Gastrocnemius medialis (tissue), 4 donors: ENCODE measurements at regions not wholly inside any gene's neighbourhood (a gene's known extent, or its start where the extent isn't known, plus 50 kb on each side); places are given as distances from the start of the nearest gene placed in this dataset.

Source experiments
- ATAC-seq, 2 donors: fragments of 150-250 bp; one replicate each; pipeline ENCODE4 v1.9.1; 2016
- DNase-seq, 2 donors: peaks; one replicate each; pipeline ENCODE4 v3.0.0-alpha.2; 2019
- H3K27ac ChIP-seq, 4 donors: fragments of 200-600 bp; sonication (generic); 1 replicate in 1 of 4; 2 replicates in 3 of 4; pipeline ENCODE4 v1.5.1; 2016 to 2018; ENCODE audit warnings: mild to moderate bottlenecking in 2 of 4, moderate library complexity in 1 of 4
- H3K27me3 ChIP-seq, 3 donors: fragments of 200-600 bp; sonication (generic) in 2 of 3; 1 replicate in 1 of 3; 2 replicates in 2 of 3; pipeline versions ENCODE4 v1.5.1 to v1.6.0; 2016 to 2019; ENCODE audit warnings: mild to moderate bottlenecking in 1 of 3, moderate library complexity in 1 of 3
- H3K36me3 ChIP-seq, 2 donors: fragments of 200-600 bp; sonication (generic) in 1 of 2; one replicate each; pipeline ENCODE4 v1.5.1; 2017 to 2018
- H3K4me1 ChIP-seq, 2 donors: fragments of 200-600 bp; sonication (generic) in 1 of 2; one replicate each; pipeline ENCODE4 v1.5.1; 2016 to 2017; ENCODE audit warnings: mild to moderate bottlenecking in 2 of 2
- H3K4me3 ChIP-seq, 4 donors: fragments of 200-600 bp; sonication (generic) in 3 of 4; 1 replicate in 1 of 4; 2 replicates in 3 of 4; pipeline ENCODE4 v1.5.1; 2016 to 2019; ENCODE audit warnings: mild to moderate bottlenecking in 2 of 4
- H3K9me3 ChIP-seq, 3 donors: fragments of 200-600 bp; sonication (generic) in 2 of 3; 1 replicate in 1 of 3; 2 replicates in 2 of 3; pipeline ENCODE4 v1.5.1; 2016 to 2019
- POLR2A ChIP-seq, 2 donors: fragments of 450-650 bp; IDR thresholded peaks; one replicate each; pipeline ENCODE4 v1.6.1; 2017; ENCODE audit warnings: antibody characterized with exemption in 2 of 2, mild to moderate bottlenecking in 2 of 2, moderate library complexity in 2 of 2
- in situ Hi-C, 4 donors: fragments of 200-750 bp; cut with MboI; loops; one replicate each; pipeline versions ENCODE4 v1.15.0 to v1.8.0; 2017; ENCODE audit warnings: low sequenced_read_pairs in 4 of 4
- intact Hi-C: fragments of 100-400 bp; cut with DNase I; formaldehyde crosslinking; loops from one replicate; pipeline ENCODE4 v1.15.1; 2023; ENCODE audit warnings: low total_unique reads
- TF ChIP-seq, protein P1 (sequence below), 5 experiments: fragments of 450-650 bp in 3 of 5; fragments of 200-600 bp in 2 of 5; sonication (generic) in 2 of 5; IDR thresholded peaks in 4 of 5; conservative IDR thresholded peaks in 1 of 5; 1 replicate in 4 of 5; 2 replicates in 1 of 5; pipeline ENCODE4 v1.5.1; 2016 to 2019; ENCODE audit warnings: antibody characterized with exemption in 5 of 5, mild to moderate bottlenecking in 3 of 5, moderate library complexity in 3 of 5

DNA sequence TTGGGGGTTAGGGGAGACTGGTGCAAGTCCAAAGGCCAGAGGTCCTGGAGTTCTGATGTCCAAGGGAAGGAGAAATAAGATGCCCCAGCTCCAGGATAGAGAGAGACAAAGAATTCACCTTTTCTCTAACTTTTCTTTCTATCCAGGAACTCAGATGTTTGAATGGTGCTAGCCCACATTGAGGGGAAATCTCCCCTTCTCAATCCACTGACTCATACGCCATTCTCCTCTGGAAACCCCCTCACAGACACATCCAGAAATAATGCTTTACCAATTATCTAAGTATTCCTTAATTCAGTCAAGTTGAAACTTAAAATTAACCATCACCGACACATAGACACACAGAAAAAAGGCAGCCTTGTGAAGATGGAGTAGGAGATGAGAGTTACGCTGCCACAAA lies 1085.2 kb downstream of the NSUN3 start:
- H3K36me3 ChIP-seq = no peaks in the 10 kb centered on the region
- no peaks in the 10 kb centered on the region for H3K4me1 ChIP-seq
- H3K27me3 ChIP-seq = no peaks in the 10 kb centered on the region
- intact Hi-C loops (no loop called here), in situ Hi-C loops (no loop called here)
- DNase-seq = no peak
- no peak for ATAC-seq
- no peak overlapping the region for H3K27ac ChIP-seq
- TF ChIP-seq, protein P1, sequence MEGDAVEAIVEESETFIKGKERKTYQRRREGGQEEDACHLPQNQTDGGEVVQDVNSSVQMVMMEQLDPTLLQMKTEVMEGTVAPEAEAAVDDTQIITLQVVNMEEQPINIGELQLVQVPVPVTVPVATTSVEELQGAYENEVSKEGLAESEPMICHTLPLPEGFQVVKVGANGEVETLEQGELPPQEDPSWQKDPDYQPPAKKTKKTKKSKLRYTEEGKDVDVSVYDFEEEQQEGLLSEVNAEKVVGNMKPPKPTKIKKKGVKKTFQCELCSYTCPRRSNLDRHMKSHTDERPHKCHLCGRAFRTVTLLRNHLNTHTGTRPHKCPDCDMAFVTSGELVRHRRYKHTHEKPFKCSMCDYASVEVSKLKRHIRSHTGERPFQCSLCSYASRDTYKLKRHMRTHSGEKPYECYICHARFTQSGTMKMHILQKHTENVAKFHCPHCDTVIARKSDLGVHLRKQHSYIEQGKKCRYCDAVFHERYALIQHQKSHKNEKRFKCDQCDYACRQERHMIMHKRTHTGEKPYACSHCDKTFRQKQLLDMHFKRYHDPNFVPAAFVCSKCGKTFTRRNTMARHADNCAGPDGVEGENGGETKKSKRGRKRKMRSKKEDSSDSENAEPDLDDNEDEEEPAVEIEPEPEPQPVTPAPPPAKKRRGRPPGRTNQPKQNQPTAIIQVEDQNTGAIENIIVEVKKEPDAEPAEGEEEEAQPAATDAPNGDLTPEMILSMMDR (IDR thresholded peaks at IDR 0.05 in 4 of 5, conservative IDR thresholded peaks at IDR 0.05 in 1 of 5) = no peak
- no peak for TF ChIP-seq POLR2A (IDR thresholded peaks at IDR 0.05)
- H3K4me3 ChIP-seq = no peak overlapping the region
- H3K9me3 ChIP-seq = no peaks in the 10 kb centered on the region

DNA sequence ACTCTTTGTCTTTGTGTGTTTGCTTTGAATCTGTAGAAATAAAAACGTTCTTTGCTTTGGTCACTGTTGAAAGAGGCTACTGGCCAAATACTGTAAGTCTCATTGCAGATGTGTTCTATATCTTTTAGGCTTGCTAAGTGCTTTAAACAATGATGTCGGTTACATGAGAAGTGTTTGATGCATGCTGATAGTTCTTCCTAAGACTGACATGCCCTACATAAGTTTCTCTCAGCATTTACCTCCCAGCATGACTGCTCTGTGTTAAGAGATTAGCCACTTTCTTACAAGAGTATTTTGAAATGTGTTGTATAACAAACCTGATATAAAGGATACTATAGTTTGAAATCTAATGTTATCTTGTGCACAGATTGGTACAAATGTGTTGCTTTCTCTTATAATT lies 1088.7 kb downstream of the NSUN3 start:
- TF ChIP-seq, protein P1 (IDR thresholded peaks at IDR 0.05 in 4 of 5, conservative IDR thresholded peaks at IDR 0.05 in 1 of 5) = no peak
- TF ChIP-seq POLR2A (IDR thresholded peaks at IDR 0.05) = no peak
- Histone ChIP-seq H3K9me3 (no peaks in the 10 kb centered on the region), H3K36me3 (no peaks in the 10 kb centered on the region), H3K27me3 (no peaks in the 10 kb centered on the region), H3K4me3 (no peak overlapping the region), H3K4me1 (no peaks in the 10 kb centered on the region), H3K27ac (no peak overlapping the region)
- DNase-seq = no peak
- intact Hi-C loops (no loop called here), in situ Hi-C loops (no loop called here)
- no peak for ATAC-seq

DNA sequence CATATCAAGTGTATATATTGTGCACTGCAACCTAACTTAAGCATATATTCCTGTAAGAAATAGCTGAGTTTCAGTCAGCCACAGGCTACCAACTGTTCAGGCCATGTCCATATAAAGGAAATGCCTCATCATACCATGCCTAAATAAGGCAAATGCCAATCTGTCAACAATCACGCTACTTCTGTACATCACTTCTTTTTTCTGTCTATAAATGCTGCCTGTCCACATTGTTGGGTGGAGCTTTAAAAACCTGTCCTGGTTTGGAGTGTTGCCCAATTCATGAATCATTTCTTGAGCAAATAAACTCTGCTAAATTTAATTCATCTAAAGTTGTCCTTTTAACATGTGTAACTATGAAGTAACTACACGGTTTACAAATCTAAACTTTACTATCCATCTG lies 1091.9 kb downstream of the NSUN3 start:
- ATAC-seq (no peak), DNase-seq (no peak)
- Histone ChIP-seq H3K27me3 (no peaks in the 10 kb centered on the region), H3K36me3 (no peaks in the 10 kb centered on the region), H3K4me1 (no peaks in the 10 kb centered on the region), H3K4me3 (no peak overlapping the region), H3K9me3 (no peaks in the 10 kb centered on the region), H3K27ac (no peak overlapping the region)
- intact Hi-C loops = no loop called here
- TF ChIP-seq, protein P1 (IDR thresholded peaks at IDR 0.05 in 4 of 5, conservative IDR thresholded peaks at IDR 0.05 in 1 of 5) = no peak
- TF ChIP-seq POLR2A (IDR thresholded peaks at IDR 0.05) = no peak
- in situ Hi-C loops = no loop called here

DNA sequence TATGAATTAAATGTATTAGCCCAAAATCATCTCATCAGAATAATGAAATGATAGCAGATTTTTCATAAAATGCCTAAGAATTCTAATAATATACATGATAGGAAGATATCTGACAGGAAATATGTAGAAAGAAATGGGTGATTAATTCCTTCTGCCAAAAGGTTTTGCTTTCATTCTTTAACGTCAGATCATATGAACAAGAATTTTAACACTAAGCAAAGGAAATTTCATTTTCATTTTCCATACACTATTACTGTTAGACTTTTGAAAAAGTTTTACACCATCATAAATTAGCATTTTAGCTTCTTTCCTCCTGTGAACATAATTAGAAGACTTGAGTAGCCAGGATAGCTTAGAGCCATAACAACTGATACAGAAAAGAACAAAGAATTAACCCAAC lies 1099.9 kb downstream of the NSUN3 start:
- Histone ChIP-seq H3K9me3 (no peaks in the 10 kb centered on the region), H3K36me3 (no peaks in the 10 kb centered on the region), H3K27ac (no peak overlapping the region), H3K4me1 (no peaks in the 10 kb centered on the region), H3K27me3 (no peaks in the 10 kb centered on the region), H3K4me3 (no peak overlapping the region)
- TF ChIP-seq, protein P1 (IDR thresholded peaks at IDR 0.05 in 4 of 5, conservative IDR thresholded peaks at IDR 0.05 in 1 of 5) = no peak
- in situ Hi-C loops = no loop called here
- intact Hi-C loops = no loop called here
- no peak for ATAC-seq
- no peak for DNase-seq

DNA sequence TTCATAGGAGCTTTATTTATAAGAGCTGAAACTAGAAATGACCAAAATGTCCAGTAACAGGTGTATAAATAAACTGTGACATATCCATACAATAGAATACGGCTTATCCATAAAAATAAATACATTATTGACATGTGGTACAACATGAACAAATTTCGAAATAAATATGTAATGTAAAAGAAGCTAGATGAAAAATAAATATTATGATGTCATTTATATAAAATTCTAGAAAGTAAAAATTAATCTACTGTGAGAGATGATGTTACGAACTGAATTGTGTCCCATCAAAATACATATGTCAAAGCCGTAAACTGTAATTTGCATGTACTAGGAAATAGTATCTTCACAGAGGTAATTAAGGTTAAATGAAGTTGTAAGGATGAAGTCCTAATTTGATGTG lies 1104.9 kb downstream of the NSUN3 start:
- intact Hi-C loops (no loop called here), in situ Hi-C loops (no loop called here)
- no peaks in the 10 kb centered on the region for H3K9me3 ChIP-seq
- no peak overlapping the region for H3K4me3 ChIP-seq
- H3K4me1 ChIP-seq = no peaks in the 10 kb centered on the region
- no peaks in the 10 kb centered on the region for H3K36me3 ChIP-seq
- TF ChIP-seq, protein P1 (IDR thresholded peaks at IDR 0.05 in 4 of 5, conservative IDR thresholded peaks at IDR 0.05 in 1 of 5) = no peak
- no peak for TF ChIP-seq POLR2A (IDR thresholded peaks at IDR 0.05)
- no peak for ATAC-seq
- DNase-seq = no peak
- no peak overlapping the region for H3K27ac ChIP-seq
- H3K27me3 ChIP-seq = no peaks in the 10 kb centered on the region
